K562 (cell line): ENCODE measurements at regions not wholly inside any gene's neighbourhood (a gene's known extent, or its start where the extent isn't known, plus 50 kb on each side); places are given as distances from the start of the nearest gene placed in this dataset.

Experiments used
- BCL6 ChIP-seq: fragments of 250-450 bp; sonication (Bioruptor Pico); IDR thresholded peaks from 2 replicates; pipeline ENCODE4 v1.4.0; 2020
- BMI1 ChIP-seq: fragments of 150-350 bp; IDR thresholded peaks from 2 replicates; pipeline ENCODE4 v1.6.1; 2014; ENCODE audit warnings: low read length
- MCM7 ChIP-seq, 2 experiments: fragments of 450-650 bp; IDR thresholded peaks; 2 replicates each; pipeline ENCODE4 v1.6.1; 2016 to 2018
- NEUROD1 ChIP-seq: fragments of 150-350 bp; IDR thresholded peaks from 2 replicates; pipeline ENCODE4 v1.6.1; 2014; ENCODE audit warnings: borderline replicate concordance, low read length, low read depth; ENCODE audit not compliant: partially characterized antibody
- TF ChIP-seq, protein P1 (sequence below), 2 experiments: IDR thresholded peaks; 2 replicates each; pipeline ENCODE4 v1.6.1; 2011; ENCODE audit warnings: borderline replicate concordance in 1 of 2, control low read depth in 1 of 2, low read depth in 1 of 2, low read length in 1 of 2, mild to moderate bottlenecking in 1 of 2, mixed read lengths in 1 of 2, moderate library complexity in 1 of 2; ENCODE audit not compliant: insufficient read depth in 1 of 2, insufficient read length in 1 of 2, poor library complexity in 1 of 2, severe bottlenecking in 1 of 2; ENCODE audit errors: extremely low read depth in 1 of 2
- TF ChIP-seq, protein P2 (sequence below): fragments of 450-650 bp; conservative IDR thresholded peaks from 2 replicates; pipeline ENCODE4 v1.6.1; 2016; ENCODE audit warnings: missing genetic modification characterization, low read depth, mild to moderate bottlenecking, control low read depth, missing compliant biosample characterization

DNA sequence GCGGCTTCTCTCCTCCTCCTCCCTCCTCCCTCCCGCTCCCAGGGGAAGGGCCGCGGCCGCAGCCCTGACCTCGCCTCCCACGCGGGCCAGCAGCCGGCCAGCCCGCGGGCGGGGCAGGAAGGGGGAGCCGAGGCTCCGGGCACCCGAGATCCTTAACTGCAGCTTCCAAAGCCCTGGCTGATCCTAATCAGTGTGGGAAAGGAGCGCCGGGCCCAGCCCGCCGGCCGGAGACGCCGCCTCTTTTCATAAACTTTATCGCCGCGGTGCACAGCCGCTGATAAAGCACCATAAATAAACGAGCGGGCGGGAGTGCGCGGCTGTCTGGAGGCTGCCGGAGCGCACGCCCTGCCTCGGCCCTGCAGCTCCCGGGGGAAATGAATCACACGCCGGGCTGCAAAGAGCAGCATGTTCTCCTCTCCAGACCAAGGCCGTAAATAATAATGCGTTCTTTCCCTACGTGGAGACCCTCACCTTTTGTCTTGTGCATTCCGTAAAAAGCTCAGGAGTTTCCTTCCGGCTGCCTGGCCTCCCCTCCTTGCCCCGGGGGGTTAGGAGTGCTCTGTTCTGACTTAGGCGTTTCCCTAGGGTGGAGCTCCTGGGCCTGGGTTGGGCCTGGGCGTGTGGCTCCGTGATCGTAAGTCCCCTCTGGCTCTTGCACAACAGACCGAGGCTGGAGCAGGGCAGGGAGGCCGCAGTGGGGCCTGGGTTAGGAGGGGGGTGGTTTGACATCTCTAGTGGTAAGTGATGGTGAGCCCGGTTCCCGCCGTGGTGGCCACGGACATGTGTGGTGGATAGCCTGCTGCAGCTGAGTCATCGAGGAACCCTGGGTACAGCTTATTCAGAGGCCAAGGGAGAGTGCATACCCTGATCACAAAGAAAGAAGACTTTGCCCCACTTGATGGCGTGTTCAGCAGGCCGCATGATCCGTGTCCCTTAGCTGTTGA lies 132.6 kb upstream of the HES1 start (continued):
- TF ChIP-seq, protein P1, sequence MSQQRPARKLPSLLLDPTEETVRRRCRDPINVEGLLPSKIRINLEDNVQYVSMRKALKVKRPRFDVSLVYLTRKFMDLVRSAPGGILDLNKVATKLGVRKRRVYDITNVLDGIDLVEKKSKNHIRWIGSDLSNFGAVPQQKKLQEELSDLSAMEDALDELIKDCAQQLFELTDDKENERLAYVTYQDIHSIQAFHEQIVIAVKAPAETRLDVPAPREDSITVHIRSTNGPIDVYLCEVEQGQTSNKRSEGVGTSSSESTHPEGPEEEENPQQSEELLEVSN (IDR thresholded peaks at IDR 0.05; ENCODE audit: borderline replicate concordance in 1 of 2, extremely low read depth in 1 of 2, insufficient read depth in 1 of 2, insufficient read length in 1 of 2, low read depth in 1 of 2, low read length in 1 of 2, poor library complexity in 1 of 2, severe bottlenecking in 1 of 2) = peak; percentile 27 to 87
- TF ChIP-seq BMI1 (no peak), NEUROD1 (peak; percentile 69), BCL6 (CRISPR knock-in tag) (no peak), MCM7 (IDR thresholded peaks at IDR 0.05) (no peak)
- TF ChIP-seq, protein P2, sequence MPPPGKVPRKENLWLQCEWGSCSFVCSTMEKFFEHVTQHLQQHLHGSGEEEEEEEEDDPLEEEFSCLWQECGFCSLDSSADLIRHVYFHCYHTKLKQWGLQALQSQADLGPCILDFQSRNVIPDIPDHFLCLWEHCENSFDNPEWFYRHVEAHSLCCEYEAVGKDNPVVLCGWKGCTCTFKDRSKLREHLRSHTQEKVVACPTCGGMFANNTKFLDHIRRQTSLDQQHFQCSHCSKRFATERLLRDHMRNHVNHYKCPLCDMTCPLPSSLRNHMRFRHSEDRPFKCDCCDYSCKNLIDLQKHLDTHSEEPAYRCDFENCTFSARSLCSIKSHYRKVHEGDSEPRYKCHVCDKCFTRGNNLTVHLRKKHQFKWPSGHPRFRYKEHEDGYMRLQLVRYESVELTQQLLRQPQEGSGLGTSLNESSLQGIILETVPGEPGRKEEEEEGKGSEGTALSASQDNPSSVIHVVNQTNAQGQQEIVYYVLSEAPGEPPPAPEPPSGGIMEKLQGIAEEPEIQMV = no peak
